H1 (cell line): ENCODE measurements at regions not wholly inside any gene's neighbourhood (a gene's known extent, or its start where the extent isn't known, plus 50 kb on each side); places are given as distances from the start of the nearest gene placed in this dataset.

Source experiments
- CTBP2 ChIP-seq: IDR thresholded peaks from 2 replicates; pipeline ENCODE4 v1.7.0; 2011; ENCODE audit warnings: borderline replicate concordance, mild to moderate bottlenecking, moderate library complexity, mixed read lengths, low read length; ENCODE audit not compliant: insufficient read depth, insufficient read length
- RBBP5 ChIP-seq: IDR thresholded peaks from 2 replicates; pipeline ENCODE4 v1.7.1; 2012; ENCODE audit warnings: low read depth, mild to moderate bottlenecking, inconsistent platforms, low read length, moderate library complexity, borderline replicate concordance
- RFX5 ChIP-seq: IDR thresholded peaks from 2 replicates; pipeline ENCODE4 v1.6.1; 2011; ENCODE audit warnings: low read depth, low read length, improper control_type of control experiment, borderline replicate concordance
- SRF ChIP-seq: IDR thresholded peaks from 2 replicates; pipeline ENCODE4 v1.6.1; 2011; ENCODE audit warnings: mild to moderate bottlenecking, low read depth, low read length, moderate library complexity

GRCh38 chr7:113677811-113678210, 241.0 kb downstream of the PPP1R3A start (continued):
- TF ChIP-seq CTBP2 (no peak), SRF (no peak), RFX5 (no peak), RBBP5 (no peak)
